GM18502 (cell line): ENCODE measurements at regions not wholly inside any gene's neighbourhood (a gene's known extent, or its start where the extent isn't known, plus 50 kb on each side); places are given as distances from the start of the nearest gene placed in this dataset.
"Not testable (repeated sequence)": the region's sequence is repeated elsewhere in the genome, so short reads cannot be mapped to it uniquely, and the experiment has no call there.

Source experiments
- ATAC-seq: cut with Tn5 transposase; IDR thresholded peaks from one replicate; pipeline ENCODE4 v1.9.1; 2021; ENCODE audit warnings: mild to moderate bottlenecking; ENCODE audit not compliant: unreplicated experiment, poor library complexity

DNA sequence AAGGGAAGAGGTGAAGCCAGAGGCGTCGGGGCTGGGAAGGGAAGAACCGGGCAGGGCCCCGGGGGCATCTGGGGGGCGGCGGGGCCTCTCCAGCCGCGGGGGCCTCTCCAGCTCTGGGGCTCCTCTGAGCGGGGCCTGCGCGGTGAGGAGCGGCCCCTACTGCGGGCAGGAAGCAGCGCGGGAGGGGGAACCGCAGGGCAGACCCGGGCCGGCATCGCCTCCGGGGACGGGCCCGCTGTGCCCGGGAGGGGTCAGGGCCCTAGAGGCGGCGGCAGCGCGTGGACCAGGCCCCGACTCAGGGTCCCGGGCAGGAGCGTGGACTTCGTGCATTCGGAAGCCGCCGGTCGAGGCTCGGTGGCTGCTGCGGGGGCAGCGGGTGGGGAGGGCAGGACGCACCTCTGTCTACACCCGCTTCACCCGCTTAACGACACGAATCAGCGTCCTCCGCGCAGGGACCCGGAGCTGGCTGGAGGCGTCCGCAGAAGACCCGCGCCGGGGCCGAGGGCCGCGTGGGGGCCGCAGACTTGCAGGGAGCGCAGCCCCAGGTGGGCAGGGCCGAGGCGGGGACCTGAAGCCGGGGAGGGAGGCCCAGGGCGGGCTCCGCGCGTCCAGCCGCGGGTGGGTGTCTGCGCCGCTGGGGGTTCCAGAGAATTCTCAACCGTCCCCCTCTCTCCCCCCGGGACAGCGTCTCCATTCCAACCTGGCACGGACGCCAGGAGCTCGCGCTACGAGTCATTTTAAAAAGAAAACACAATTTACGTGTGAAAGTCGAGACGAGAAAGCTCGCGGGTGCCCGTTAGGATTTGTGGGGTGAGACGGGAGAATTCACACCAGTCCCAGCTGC lies 345.0 kb downstream of the ADGRD1 start:
- ATAC-seq = not testable (repeated sequence)

DNA sequence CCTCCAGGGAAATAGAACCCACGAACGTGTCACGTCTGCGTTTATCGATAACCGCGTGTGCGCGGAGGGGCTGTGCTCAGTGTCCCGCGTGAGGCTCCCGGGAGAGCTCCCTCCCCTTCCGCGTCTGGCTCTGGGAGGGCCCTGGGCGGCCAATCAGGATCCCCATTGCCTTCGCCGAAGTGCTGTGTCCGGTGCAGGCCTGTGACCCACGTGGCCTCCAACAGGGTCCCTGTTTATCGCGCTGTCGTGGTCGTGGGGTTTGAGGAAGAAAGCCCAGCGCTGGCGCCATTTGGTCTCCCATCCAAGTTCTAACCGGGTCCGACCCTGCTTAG lies 345.6 kb downstream of the ADGRD1 start:
- not testable (repeated sequence) for ATAC-seq

DNA sequence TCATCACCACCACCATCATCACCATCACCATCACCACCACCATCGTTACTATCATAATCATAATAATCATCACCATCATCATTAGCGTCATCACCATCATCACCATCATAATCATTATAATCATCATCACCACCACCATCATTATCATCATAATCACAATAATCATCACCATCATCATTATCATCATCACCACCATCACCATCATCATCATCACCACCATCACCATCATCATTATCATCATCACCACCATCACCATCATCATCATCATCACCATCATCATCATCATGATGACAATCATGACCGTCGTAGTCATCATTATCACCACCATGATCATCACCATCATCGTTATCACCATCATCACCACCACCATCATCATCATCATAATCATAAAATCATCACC lies 349.9 kb downstream of the ADGRD1 start:
- not testable (repeated sequence) for ATAC-seq

DNA sequence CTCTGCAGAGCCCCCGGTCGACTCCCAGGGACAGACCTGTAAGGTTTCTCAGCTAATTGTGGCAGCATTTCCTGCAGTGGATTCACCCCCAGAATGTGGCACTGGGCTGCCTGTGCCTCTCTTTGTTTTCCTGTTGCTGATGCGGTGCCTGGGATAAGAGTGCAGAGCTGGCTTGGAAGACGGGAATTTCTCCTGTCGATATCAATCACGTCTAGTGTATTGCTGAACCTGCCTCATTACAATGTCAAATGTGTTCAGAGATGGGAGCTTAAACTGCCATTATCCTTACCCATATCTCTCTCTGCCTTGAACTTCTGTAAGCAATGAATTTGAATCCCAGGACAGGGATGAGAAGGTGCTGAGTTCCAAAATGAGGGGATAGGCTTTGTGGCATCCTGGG lies 350.9 kb downstream of the ADGRD1 start:
- ATAC-seq = not testable (repeated sequence)

DNA sequence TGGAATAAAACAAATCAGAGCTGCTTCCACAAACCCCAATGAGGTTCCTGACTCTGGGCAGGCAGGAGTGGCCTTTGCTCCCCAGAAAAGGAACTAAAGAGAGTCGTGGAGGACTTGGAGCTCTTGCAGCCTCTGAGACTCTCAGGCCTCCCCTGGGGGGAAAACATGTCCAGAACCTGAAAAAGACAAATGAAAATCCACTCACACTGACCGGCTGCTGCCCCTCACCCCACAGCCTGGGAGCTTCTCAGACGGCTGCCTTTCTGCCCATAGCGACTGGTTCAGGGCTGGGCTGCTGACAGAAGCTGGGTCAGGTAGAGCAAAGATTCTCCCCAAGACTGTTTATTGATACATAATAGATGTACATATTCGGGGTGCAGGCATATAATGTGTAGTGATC lies 356.0 kb downstream of the ADGRD1 start:
- ATAC-seq = no peak

DNA sequence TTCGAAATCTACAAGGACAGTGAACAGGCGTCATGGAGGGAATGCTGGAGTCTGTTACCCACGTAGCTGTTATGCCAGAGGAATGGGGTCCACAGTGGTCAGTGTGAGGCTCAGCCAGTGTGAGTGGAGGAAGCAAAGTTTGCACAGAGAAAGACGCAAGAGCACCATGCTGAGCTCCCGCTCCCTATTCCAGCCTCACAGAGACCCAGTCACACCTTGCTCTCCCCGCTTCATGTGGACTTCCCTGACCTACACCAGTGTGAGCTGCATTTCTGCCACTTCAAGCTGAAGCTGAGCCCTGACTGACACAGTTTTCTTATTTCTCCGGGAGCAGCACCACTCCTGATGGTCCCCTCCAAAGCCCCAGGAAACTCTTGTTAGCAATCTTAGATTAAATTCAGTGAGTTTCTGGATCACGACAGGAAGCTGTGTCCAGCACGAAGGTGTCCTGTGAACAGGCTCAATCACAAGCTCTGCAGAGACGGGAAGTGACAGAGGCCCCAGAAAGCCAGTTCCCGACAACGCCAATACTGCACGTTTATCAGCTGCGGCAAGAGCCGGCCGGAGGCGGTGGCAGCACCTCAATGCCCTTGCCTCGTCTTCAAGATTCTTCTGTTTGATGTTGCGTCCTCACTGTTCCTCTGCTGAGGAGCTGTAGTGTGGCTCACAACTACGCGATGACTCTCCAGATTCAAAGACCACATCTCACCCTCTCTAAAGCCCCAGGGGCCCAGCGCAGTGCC lies 356.7 kb downstream of the ADGRD1 start:
- not testable (repeated sequence) for ATAC-seq

DNA sequence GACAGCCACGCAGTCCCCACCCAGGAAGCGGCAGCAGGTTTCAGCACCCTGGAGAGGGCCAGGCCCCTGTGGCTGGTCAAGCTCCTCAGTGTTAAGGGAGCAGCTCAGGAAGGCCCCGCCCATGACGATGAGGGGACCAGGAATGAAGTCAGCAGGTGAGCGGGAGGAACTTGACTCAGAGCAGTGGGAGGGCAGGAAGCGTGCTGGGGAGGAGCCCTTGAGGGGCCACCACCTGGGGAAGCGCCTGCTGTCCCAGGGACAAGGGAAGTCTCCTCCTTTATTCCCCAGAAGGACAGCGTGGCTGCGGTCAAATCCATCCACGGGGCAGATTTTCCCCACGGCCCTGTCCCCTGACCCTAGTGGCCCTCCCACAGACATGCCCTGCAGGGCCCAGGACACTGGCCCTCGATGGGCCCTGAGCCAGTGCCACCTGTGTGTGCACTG lies 357.6 kb downstream of the ADGRD1 start:
- ATAC-seq = not testable (repeated sequence)

DNA sequence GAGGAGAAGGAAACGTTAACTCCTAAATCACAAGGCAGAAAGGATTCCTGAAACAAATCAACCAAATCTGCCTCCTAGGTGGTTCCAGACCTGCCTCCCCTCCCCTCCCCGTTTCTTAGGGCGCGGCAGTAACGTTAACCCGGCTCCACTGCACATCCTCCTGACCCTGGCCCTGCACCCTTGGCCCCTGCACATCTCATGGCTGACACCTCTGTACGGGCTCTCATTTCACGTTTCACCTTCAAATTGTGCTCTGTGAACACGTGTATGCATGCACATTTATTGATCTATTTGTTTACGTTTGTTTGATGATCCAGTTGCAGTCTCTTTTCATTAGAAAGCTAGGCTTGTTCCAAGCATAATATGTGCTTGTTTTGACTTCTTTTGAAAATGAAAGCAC lies 358.1 kb downstream of the ADGRD1 start:
- no peak for ATAC-seq

DNA sequence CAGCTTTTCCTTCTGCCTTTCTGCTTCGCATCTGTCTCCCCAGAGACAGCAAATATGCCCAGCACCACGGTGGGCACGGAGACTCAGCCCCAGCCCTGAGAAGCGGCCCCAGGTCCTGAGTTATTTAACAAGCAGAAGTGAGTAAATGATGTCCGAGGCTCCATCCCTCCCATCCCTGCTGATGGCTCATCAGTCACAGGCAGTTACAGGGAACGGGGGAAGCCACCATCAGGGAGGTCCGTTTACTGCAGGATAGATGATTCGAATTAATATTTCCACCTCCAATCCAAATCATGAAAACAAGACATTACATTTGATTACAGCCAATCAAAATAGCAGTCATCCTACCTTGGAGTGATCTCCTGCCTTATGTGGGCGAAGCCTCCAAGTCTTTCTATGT lies 358.7 kb downstream of the ADGRD1 start:
- not testable (repeated sequence) for ATAC-seq

DNA sequence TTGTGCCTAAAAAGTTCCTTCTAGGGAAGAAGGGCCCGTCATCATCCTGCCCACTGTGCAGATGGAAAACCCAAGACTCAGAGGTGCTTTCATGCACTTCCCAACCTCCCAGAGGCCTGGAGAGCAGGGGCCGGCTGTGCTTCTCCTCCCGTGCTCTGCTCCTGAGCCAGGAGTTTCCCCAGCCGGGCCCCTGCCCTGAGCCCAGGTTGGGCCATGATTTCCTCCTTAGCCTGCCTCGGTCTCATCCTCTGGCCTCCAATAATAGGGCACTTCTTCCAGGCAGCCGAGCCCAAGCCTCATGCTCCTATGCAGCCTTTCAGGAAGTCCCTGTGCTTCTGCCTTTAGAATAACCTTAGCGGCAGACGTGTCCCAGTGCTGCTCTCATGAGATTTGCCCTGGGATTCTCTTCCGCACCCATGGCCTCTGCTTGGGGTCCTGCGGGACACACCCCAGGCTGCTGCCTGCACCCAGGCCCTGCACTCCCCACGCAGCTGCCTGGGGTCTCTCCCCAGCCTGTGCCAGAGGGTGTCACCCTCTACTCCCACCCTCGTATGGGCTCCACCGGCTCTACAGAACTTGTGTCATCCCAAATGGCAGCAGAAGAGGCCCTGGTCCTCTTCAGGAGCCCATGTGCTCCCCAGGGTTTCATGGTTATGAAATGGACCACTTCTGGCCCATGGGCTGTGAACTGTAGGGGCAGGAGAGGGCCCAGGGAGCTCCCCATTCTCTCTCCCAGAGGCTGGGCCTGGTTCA lies 359.3 kb downstream of the ADGRD1 start:
- ATAC-seq = no peak

DNA sequence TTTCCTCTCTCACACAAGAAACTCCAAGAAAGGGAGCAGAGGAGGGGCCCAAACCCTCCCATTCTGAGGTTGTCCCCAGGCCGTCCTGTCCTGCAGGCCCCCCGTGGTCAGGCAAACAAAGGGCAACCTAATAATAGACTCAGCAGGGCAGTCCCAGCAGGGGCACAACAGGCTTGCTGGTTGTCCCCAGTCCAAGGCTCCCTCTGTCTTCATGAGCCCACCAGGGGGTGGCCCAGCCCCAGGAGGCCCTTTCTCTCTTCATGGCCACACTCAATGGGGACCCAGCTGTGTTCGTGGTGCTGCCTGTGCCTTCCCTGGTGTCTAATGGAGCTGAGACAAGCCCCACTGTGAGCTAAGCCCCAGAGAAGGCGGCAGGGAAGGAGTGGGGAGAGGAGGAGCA lies 359.9 kb downstream of the ADGRD1 start:
- ATAC-seq = no peak

DNA sequence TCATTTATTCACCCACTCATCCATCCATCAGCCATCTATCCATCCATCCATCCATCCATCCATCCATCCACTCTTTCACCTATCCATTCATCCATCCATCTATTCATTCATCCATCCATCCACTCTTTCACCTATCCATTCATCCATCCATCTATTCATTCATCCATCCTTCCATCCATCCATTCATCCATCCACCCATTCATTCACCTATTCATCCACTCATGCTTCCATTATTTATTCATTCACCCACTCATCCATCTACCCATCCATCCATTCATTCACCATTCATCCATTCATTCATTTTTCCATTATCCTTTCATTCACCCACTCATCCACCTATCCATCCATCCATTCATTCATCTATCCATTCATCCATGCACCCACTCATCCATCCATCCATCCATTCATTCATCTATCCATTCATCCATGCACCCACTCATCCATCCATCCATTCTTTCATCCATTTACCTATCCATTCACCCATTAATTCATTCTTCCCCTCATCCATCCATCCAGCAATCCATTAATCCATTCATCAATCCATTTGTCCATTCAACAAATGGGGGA lies 360.9 kb downstream of the ADGRD1 start:
- ATAC-seq = no peak

DNA sequence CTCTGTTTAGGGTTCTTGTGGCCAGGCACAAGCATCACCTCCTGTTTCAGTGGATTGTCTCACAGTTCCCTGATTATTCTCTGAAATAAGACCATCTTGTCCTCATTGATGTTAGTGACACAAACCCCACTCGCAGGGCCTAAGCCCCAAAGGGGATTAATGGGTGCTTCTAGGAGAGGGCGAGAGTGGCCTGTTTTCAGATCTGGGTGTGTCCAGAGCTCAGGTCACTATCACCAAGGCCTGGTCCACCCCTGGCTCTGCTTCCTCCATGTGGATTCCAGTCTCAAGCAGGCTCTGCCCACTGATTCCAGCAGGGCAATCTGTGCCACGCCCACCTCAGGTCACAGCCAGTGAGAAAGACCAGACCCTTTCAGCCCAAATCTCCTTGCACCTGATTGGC lies 361.9 kb downstream of the ADGRD1 start:
- no peak for ATAC-seq

DNA sequence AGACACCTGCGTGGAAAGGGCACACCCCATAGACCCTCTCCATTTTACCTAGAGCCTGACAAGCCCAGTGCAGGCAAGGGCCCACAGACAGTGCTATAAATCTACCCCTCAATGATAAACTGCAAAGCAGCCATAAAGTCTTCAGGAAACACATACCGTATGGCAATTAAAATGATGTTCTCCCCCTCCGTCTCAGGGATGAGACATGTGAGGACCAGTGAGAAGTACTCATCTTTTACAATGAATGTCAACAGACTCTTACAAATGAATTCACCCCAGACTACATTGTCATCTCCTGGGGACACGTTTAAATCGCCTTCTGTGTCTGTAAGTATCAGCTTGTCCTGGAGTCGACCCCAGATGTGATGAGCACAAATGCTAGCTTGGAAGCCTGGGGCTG lies 362.7 kb downstream of the ADGRD1 start:
- no peak for ATAC-seq

DNA sequence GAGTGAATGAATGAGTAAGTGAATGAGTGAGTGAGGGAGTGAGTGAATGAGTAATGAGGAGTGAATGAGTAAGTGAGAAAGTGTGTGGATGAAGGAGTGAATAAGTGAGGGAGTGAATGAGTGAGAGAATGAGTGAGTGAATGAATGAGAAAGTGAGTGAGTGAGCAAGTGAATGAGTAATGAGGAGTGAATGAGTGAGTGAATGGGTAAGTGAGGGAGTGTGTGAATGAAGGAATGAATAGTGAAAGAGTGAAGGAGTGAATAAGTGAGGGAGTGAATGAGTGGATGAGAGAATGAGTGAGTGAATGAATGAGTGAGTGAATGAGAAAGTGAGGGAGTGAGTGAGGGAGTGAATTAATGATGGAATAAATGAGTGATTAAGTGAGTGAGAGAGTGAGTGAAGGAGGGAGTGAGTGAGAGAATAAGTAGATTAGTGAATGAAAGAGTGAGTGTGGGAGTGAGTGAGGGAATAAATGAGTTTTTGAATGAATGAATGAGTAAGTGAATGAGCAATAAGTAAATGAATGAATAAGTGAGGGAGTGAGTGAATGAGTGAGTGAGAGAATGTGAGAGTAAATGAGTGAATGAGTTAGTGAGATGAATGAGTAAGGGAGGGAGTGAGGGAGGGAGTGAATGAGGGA lies 364.5 kb downstream of the ADGRD1 start:
- no peak for ATAC-seq

DNA sequence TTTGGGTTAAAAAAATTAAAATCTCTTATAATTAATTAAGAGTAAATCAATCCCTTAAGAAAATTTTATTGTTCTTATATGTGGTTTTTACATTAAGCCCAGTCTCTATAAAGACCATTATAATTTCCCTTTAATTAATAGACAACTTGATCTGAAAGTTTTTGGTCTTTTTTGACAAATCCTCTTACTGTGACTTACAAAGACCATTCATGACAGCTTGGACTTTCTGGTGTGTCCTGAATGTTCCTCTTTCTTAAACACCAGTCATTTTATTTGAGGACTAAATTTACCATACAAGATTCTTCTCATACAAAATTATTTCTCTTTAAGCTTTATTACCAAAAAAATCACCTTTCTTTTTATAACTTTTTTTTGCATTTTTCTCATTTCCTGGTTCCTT lies 368.3 kb downstream of the ADGRD1 start:
- ATAC-seq = no peak

DNA sequence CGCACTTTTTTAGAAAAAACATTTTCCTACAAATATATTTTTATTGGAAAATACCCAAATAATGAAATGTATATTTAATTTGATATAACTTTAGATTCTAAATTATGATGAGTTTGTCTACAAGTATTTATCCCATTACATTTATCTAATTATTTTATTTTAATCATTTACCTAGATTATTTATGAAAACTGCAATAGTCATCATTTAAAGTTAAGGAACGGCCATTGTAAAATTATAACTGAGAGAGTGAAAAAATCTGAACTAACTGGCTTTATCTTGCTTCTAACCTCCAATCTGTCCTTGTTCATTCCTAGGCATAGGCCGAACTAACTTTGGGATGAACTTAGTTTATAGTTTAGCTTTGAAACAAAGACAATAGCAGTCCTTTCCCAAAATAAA lies 368.8 kb downstream of the ADGRD1 start:
- ATAC-seq = not testable (repeated sequence)

DNA sequence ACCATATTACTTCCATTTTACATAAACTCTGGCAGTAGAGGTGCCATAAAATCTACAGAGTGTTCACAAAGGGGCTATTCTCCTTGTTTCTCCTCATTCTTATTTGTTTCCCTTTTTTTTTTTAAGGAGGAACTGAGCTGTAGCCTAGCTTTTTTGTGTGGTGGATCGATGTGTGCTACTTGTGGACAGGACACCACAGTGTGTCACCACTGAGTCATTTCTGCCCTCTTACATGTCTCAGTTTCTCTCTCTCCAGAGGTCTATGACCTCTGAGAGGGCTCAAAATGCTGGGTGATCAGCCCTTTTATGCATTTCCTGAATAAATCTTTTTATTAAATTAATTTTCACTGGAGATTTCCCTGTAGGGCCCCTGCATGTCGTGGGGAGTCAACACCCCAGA lies 370.2 kb downstream of the ADGRD1 start:
- no peak for ATAC-seq

DNA sequence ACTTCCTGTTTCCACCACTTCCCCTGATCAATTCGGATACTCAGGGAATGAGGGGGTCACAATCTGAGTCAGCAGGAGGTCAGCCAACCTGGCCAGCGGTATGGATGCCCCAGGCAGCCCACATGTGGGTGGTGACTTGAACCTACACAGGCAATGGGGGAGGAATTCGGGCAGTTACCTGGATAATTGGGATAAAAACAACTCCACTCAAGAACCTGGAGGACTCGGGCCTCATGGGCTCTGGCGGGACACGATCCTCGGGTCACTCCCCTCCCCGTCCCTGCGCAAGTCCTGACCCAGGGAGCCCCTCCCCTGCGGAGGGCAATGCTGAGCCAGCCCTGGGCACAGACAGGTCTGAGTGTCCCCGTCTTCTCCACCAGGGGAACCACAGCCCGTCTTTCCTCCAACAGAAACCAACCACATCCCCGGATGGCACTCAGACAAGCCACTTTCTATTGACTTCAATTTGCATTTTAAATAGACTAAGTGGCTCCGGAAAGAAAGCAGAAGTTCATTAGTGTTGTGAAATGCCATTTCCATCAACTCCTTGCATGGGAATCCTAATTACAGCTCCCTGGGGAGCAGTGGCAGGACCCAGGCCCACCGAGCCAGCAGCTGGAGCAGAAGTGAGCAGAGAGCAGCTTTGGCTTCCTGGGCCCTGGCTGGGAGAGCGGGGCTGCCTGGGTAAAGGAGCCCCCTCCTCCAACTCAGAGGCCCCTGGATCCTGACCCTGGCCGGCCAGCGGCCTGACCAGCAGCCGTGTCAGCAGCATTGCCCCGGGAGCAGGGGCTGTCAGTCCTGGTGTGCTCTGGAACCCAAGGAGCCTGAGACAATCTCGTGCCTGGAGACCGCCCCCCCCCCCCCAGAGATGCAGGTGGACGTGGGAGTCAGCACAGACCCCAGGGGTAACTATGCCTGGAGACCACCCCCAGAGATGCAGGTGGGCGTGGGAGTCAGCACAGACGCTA lies 374.1 kb downstream of the ADGRD1 start:
- no peak for ATAC-seq
